ENCODE measurements at regions not wholly inside any gene's neighbourhood (a gene's known extent, or its start where the extent isn't known, plus 50 kb on each side); places are given as distances from the start of the nearest gene placed in this dataset.

- no peak for DNase-seq (ENCODE audit: low read depth)
- no peak overlapping the region for H3K4me3 ChIP-seq (ENCODE audit: low read depth, low read length)
- no peak for TF ChIP-seq CTCF (IDR thresholded peaks at IDR 0.05; ENCODE audit: control insufficient read depth, extremely low read depth, insufficient read depth)
Measured at GRCh38 chr4:136112116-136112515, 1420.2 kb downstream of the PCDH18 start.

GRCh38 chr4:136106753-136107152 lies 1425.5 kb downstream of the PCDH18 start:
- no peak for TF ChIP-seq CTCF (IDR thresholded peaks at IDR 0.05; ENCODE audit: control insufficient read depth, extremely low read depth, insufficient read depth)
- no peak overlapping the region for H3K4me3 ChIP-seq (ENCODE audit: low read depth, low read length)
- DNase-seq (ENCODE audit: low read depth), result no peak

- no peak for TF ChIP-seq CTCF (IDR thresholded peaks at IDR 0.05; ENCODE audit: control insufficient read depth, extremely low read depth, insufficient read depth)
- DNase-seq (ENCODE audit: low read depth), result no peak
- no peak overlapping the region for H3K4me3 ChIP-seq (ENCODE audit: low read depth, low read length)
Measured at GRCh38 chr4:136103616-136104015, 1428.7 kb downstream of the PCDH18 start.

GRCh38 chr4:136097676-136098075 lies 1434.6 kb downstream of the PCDH18 start:
- H3K4me3 ChIP-seq (ENCODE audit: low read depth, low read length), result no peak overlapping the region
- DNase-seq (ENCODE audit: low read depth), result no peak
- TF ChIP-seq CTCF (IDR thresholded peaks at IDR 0.05; ENCODE audit: control insufficient read depth, extremely low read depth, insufficient read depth), result no peak

GRCh38 chr4:136088211-136088867 lies 1444.0 kb downstream of the PCDH18 start:
- no peak overlapping the region for H3K4me3 ChIP-seq (ENCODE audit: low read depth, low read length)
- TF ChIP-seq CTCF (IDR thresholded peaks at IDR 0.05; ENCODE audit: control insufficient read depth, extremely low read depth, insufficient read depth), result no peak
- no peak for DNase-seq (ENCODE audit: low read depth)

- no peak for DNase-seq (ENCODE audit: low read depth)
Measured at GRCh38 chr4:136078976-136079375, 1453.3 kb downstream of the PCDH18 start.

More at GRCh38 chr4:136078976-136079375, 1453.3 kb downstream of the PCDH18 start:
- TF ChIP-seq CTCF (IDR thresholded peaks at IDR 0.05; ENCODE audit: control insufficient read depth, extremely low read depth, insufficient read depth), result no peak
- H3K4me3 ChIP-seq (ENCODE audit: low read depth, low read length), result no peak overlapping the region

Measured in LNCaP clone FGC (cell line).